Right atrium auricular region (tissue), 2 donors: ENCODE measurements at regions not wholly inside any gene's neighbourhood (a gene's known extent, or its start where the extent isn't known, plus 50 kb on each side); places are given as distances from the start of the nearest gene placed in this dataset.

Source experiments
- DNase-seq: peaks from one replicate; pipeline ENCODE4 v3.0.0-alpha.2; 2019; ENCODE audit warnings: low spot score
- H3K27ac ChIP-seq, 2 donors: fragments of 200-600 bp; sonication (generic); 1 replicate in 1 of 2; 2 replicates in 1 of 2; pipeline ENCODE4 v1.5.1; 2016 to 2019
- H3K27me3 ChIP-seq, 2 donors: fragments of 200-600 bp; sonication (generic); one replicate each; pipeline versions ENCODE4 v1.5.1 to v1.6.0; 2017 to 2019
- H3K36me3 ChIP-seq: fragments of 200-600 bp; sonication (generic); one replicate; pipeline ENCODE4 v1.5.1; 2016
- H3K4me1 ChIP-seq, 2 donors: fragments of 200-600 bp; sonication (generic); one replicate each; pipeline versions ENCODE4 v1.5.1 to v1.6.0; 2017 to 2019
- H3K4me3 ChIP-seq, 2 donors: fragments of 200-600 bp; sonication (generic); 1 replicate in 1 of 2; 2 replicates in 1 of 2; pipeline ENCODE4 v1.5.1; 2017 to 2019; ENCODE audit warnings: mild to moderate bottlenecking in 1 of 2, moderate library complexity in 1 of 2
- H3K9me3 ChIP-seq, 2 donors: fragments of 200-600 bp; sonication (generic); one replicate each; pipeline ENCODE4 v1.5.1; 2019
- TF ChIP-seq, protein P1 (sequence below), 2 donors: fragments of 200-600 bp; sonication (generic); IDR thresholded peaks; one replicate each; pipeline ENCODE4 v1.5.1; 2019; ENCODE audit warnings: antibody characterized with exemption in 2 of 2

DNA sequence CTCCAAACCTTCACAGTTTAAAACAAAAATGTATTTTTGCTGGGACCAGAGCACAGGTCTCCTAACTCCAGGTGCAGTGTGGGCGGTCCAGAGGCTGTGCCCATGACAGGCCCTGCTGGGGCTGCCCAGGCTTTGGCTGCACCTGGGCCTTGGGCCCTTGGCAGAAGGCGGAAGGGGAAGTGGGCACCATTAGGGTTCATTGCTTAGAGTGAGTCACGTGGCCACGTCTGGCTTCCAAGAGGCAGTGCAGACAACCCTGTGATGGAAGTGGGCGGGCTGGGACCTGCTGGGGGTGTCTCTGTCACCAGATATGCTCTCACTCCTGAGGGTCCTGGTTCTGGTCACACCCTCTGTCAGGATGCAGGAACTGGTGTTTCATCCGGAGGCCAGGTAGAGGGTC is 302.2 kb downstream of the QKI start:
- Histone ChIP-seq H3K4me1 (peaks cover 0 to 15% of the 10 kb centered on the region in 2 donors), H3K36me3 (no peaks in the 10 kb centered on the region), H3K9me3 (no peaks in the 10 kb centered on the region), H3K27me3 (no peaks in the 10 kb centered on the region), H3K4me3 (no peak overlapping the region), H3K27ac (no peak overlapping the region)
- TF ChIP-seq, protein P1, sequence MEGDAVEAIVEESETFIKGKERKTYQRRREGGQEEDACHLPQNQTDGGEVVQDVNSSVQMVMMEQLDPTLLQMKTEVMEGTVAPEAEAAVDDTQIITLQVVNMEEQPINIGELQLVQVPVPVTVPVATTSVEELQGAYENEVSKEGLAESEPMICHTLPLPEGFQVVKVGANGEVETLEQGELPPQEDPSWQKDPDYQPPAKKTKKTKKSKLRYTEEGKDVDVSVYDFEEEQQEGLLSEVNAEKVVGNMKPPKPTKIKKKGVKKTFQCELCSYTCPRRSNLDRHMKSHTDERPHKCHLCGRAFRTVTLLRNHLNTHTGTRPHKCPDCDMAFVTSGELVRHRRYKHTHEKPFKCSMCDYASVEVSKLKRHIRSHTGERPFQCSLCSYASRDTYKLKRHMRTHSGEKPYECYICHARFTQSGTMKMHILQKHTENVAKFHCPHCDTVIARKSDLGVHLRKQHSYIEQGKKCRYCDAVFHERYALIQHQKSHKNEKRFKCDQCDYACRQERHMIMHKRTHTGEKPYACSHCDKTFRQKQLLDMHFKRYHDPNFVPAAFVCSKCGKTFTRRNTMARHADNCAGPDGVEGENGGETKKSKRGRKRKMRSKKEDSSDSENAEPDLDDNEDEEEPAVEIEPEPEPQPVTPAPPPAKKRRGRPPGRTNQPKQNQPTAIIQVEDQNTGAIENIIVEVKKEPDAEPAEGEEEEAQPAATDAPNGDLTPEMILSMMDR (IDR thresholded peaks at IDR 0.05): no peak
- DNase-seq: no peak

DNA sequence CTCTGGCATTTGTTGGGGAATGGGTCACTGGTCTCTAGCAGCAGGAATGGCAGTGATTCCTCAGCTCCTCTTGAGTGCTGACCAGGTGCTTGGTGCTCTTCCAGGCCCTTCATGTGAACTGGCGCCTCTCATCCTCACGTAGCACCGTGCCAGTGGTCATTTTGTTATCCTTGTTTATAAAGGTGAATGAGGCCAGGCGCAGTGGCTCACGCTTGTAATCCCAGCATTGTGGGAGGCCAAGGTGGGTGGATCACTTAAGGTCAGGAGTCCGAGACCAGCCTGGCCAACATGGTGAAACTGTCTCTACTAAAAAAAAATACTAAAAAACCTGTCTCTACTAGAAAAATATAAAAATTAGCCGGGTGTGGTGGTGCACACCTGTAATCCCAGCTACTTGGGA is 301.3 kb downstream of the QKI start:
- H3K4me3 ChIP-seq: no peak overlapping the region
- H3K36me3 ChIP-seq: no peaks in the 10 kb centered on the region
- H3K4me1 ChIP-seq: peaks cover 0 to 23% of the 10 kb centered on the region in 2 donors
- TF ChIP-seq, protein P1 (IDR thresholded peaks at IDR 0.05): no peak
- H3K27me3 ChIP-seq: no peaks in the 10 kb centered on the region
- no peak for DNase-seq
- H3K9me3 ChIP-seq: no peaks in the 10 kb centered on the region
- H3K27ac ChIP-seq: no peak overlapping the region

DNA sequence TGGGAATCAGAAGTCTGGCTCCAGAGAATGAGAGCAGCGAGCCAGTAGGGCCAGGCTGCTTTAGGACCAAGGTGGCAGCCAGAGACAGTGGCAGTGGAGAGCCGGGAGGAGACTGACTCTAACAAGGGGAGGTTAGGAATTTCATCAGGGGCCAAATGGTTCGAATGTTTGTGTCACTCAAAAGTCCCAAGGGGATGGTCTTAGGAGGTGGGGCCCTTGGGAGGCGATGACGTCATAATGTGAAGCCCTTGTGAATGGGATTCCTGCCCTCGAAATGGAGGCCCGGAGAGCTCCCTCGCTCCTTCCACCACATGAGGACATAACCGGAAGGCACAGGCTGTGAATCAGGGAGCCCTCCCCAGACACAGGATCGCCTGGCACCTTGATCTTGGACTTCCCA is 299.7 kb downstream of the QKI start:
- H3K4me3 ChIP-seq: no peak overlapping the region
- H3K4me1 ChIP-seq: peaks cover 0 to 40% of the 10 kb centered on the region in 2 donors
- TF ChIP-seq, protein P1 (IDR thresholded peaks at IDR 0.05): no peak
- no peaks in the 10 kb centered on the region for H3K36me3 ChIP-seq
- no peaks in the 10 kb centered on the region for H3K9me3 ChIP-seq
- no peaks in the 10 kb centered on the region for H3K27me3 ChIP-seq
- DNase-seq: no peak
- no peak overlapping the region for H3K27ac ChIP-seq

DNA sequence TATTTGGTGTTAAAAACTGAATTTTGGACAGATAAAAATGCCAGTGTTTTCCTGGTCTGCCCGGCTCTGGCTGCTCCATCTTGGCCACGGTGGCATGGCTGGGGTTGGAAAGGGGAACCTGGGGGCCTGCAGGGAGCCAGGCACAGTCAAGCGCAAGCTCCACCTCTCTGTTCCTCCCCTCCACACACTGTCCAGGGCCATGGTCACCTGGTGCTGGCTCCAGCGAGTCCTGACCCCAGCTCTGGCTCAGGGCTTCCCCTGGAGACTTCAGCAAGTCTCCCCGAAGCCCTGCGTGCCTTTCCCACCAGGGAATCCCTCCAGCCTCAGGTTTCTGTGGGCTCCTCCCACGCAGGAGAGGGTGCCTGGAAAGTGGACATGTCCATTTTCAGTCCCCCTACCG is 298.5 kb downstream of the QKI start:
- Histone ChIP-seq H3K27ac (peak overlapping the region; percentile 77 to 80), H3K27me3 (no peaks in the 10 kb centered on the region), H3K9me3 (no peaks in the 10 kb centered on the region), H3K4me3 (no peak overlapping the region), H3K36me3 (no peaks in the 10 kb centered on the region), H3K4me1 (peaks cover 0 to 52% of the 10 kb centered on the region in 2 donors)
- no peak for DNase-seq
- TF ChIP-seq, protein P1 (IDR thresholded peaks at IDR 0.05): no peak

DNA sequence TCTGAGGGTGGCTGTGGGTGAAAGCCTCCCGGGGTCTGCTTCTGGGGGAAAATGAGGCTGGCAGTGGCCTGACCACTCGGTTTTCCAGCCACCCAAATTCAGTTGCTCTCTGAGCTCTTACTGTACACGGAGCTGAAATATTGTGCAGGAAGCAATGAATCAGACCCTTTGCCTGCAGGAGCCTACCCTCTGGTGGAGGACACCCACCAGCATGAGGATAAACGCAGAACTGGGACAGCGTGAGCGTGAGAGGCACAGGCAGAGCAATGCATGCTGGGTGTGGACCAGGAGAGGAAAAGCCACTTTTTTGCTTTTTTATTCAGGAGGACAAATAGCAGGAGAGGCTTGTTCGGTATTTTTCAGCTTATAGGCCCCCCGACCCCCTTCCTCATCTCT is 298.0 kb downstream of the QKI start:
- Histone ChIP-seq H3K4me3 (no peak overlapping the region), H3K4me1 (peaks cover 0 to 56% of the 10 kb centered on the region in 2 donors), H3K27me3 (no peaks in the 10 kb centered on the region), H3K27ac (peak overlapping the region; percentile 77 to 80), H3K9me3 (no peaks in the 10 kb centered on the region), H3K36me3 (no peaks in the 10 kb centered on the region)
- TF ChIP-seq, protein P1 (IDR thresholded peaks at IDR 0.05): no peak
- no peak for DNase-seq
